Activated CD4-positive, alpha-beta T cell treated with anti-CD3 and anti-CD28 coated beads for 24 hours (primary cell): ENCODE measurements at regions not wholly inside any gene's neighbourhood (a gene's known extent, or its start where the extent isn't known, plus 50 kb on each side); places are given as distances from the start of the nearest gene placed in this dataset.
"Not testable (repeated sequence)": the region's sequence is repeated elsewhere in the genome, so short reads cannot be mapped to it uniquely, and the experiment has no call there.

Experiments used
- DNase-seq, 2 donors: peaks; one replicate each; pipeline ENCODE4 v3.0.0-alpha.2; 2020; ENCODE audit warnings: low read depth in 2 of 2

DNA sequence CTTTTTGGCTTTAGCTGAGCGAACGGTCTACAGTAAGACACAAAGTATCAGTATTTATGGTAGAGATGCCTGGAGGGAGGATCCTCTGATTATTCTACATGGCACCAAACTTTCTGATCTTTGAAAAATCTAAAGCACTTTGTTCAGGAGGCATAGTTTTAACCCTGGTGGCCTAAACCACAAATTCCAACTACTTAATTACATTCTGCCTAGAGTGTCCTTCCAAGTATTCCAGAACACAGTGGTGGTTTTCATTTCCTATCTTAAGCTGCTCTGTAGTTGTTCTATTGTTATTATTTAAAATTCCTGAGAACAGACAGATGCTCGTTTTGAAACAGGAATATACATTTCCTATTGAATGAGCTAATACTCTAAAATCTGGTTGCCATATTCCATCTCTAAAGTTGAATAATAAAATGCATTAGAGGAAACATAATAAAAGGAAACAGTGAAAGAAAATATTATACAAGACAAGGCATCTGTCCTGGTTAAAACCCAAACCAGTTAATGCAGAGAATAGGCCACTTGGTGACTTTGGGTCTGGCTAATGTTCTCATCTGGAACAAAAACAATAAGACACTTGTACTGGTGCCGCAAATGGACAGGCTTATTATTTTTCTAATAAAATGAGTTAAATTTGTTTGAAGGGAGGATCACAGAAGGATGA is 657.4 kb downstream of the SPRY1 start:
- no peak for DNase-seq

DNA sequence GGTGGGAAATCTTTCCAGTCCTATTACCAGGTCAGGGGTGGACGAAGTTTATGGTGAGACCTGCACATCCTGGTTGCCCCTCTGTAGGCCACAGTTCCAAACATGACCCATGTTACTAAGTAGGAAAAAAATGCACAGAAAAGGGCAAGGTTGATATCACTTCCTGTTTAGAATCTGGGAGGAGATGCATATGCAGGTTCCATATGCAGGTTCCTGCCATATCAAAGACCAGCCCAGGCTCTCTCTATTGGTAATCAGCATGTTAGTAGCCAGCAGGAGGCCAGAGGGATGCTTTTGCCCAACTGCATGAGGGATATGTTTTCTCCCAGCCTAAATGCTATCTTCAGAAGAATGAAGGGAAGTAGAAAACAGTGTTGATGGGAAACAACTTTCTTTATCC is 657.2 kb downstream of the ANKRD50 start:
- no peak for DNase-seq

DNA sequence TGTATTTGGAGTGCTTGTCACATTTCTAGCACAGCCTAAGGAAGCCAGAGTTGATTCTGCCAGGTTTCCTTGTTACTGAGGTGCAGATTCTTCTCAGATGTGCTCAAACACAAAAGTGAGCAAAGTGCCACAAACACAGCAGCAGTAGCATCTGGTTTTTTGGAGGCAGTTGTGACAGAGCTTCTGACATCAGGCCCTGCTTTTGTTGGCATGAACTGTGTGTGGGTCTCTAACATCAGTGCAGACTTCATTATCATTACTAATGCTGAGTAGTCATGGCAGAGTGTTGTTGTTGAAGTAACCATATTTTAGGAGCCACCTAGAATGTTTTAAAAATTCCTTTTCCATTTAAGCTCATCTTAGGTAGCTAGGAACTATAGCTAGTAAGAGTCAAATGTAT is 656.6 kb downstream of the ANKRD50 start:
- DNase-seq, result no peak

DNA sequence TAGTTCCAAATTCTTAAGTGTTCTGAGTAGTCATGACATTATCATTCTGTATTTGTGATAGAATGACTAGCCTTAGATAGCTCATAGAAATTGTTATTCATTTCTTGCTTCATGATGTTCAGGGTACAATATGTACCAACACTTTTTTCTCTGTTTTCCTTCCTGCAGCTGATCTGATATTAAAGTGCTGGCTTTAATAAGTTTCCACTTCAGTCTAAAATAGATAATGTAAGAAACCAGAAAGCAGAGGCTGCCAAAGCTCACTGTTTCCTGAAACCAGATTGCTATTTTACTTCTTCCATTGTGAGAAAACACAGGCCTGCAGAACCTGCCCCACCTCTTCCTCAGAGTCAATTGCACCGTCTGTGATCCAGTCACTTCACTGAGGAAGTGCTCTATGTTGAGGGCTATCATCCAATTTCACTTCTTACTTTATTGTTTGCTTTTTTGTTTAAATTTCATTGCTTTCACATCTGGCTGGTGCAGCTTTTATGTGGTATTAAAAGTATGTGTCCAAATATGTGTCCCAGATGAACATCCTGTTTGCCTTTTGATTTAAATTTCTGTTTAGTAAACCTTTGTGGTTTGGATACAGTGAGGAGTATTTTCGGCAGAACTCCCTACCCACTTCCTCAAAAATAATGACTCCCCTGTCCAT is 652.1 kb downstream of the ANKRD50 start:
- no peak for DNase-seq

DNA sequence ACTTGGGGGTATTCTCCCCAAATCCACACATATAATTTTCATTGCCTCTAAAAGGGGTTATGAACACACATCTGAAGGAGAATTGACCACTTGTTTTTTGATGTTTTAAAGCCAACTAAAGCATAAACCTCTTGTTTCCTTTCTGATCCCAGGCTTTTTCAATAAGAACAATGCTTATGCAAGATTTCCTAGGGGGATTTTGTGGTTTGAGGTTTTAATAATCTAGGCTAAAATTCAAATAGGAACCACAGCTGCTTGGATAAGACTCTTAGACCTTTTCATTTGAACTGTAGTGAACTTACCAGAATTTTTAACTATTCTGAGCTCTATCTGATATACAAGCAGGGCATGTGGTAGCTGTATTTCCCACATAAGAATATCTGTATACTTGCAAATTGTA is 651.1 kb downstream of the ANKRD50 start:
- no peak for DNase-seq

DNA sequence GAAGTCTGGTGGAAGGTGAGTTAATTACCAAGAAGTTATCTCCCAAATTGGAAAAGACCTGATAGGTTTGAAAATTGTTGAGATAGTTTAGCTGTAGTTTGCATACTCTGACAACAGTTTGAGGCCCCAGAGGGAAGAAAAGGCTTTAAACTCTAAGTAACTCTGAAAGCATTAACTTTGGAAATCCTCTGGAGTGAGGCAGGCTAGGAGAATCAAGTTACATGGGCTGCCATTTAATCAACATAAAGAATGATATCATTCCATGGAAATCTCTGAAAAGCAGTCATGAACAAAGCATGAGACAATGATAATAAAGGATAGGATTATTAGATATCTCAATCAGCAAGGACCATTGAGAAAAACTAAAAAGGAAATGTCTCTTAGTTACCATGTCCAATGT is 647.1 kb downstream of the ANKRD50 start:
- DNase-seq, result no peak

DNA sequence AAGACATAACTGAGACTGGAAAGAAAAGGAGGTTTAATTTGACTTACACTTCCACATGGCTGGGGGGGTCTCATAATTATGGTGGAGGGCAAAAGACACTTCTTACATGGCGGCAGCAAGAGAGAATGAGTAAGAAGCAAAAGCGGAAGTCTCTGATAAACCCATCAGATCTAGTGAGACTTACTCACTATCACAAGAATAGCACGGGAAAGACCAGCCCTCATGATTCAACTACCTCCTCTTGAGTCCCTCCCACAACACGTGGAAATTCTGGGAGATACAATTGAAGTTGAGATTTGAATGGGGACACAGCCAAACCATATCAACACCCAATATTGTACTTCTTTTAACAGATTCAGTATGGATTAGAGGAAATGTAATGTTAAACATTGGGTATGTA is 646.6 kb downstream of the ANKRD50 start:
- DNase-seq, result no peak

DNA sequence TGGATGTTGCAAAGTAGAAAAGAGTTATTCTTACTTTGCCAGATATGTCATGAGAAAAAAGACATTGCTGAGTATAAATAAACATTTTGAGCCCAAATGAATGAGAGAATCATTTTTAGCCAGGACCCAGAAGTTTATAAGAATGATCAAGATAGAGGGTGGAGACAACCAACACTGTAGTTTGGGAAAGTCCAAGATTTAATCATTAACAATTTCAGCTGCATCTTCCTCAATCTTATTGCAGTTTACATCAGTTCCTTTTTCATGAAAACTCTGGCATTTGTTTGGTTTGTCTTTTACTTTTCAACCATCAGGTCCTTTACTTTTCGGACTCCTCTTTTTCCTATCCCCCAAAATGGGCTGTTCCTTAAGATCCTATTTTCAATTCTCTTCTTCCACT is 645.9 kb downstream of the ANKRD50 start:
- no peak for DNase-seq

DNA sequence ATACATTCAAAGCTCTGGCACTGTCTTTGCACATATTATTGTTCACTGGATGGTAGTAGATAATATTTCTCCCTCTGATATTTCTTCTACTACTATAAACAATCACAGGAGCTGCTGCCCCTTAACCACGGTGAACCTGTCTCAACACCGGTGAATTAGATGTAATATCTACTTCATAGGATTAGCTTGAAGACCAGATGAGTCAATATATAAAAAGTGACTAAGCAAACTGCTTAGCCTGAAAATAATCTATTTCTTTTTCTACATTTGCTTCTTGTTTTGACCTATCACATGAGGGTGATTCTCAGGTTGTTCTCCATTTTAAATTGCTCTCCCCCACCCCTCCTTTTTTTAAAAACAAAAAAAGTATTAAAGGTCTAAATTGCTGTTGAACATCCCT is 645.5 kb downstream of the ANKRD50 start:
- DNase-seq, result no peak

DNA sequence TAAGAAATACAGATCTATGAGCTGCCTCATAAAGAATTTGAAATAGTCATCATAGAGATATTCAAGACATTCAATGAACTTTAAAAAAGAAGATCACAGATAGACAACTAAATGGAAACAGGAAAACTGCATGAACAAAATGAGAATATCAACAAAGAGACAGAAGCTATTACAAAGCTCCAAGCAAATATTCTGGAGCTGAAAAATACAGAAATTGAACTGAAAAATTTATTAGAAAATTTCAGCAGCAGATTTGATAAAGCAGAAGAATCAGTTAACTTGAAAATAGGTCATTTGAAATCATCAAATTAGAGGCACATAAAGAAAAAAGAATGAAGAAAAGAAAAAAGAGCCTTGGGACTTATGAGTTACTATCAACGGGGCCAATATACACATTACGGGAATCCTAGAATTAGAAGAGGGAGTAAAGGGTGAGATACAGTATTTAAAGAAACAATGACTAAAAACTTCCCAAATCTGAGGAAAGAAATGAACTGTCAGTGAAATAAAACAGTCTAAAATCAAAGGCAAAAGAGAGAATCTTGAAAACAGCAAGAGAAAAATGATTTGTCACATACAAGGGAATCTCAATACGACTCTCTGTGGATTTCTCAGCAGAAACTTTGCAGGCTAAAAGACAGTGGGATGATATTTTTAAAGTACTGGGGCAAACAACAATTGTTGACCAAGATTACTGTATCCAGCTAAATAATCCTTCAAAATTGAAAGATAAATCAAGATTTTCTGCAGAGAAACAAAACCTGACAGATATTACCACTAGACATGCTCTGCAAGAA is 641.6 kb downstream of the ANKRD50 start:
- DNase-seq, result no peak

DNA sequence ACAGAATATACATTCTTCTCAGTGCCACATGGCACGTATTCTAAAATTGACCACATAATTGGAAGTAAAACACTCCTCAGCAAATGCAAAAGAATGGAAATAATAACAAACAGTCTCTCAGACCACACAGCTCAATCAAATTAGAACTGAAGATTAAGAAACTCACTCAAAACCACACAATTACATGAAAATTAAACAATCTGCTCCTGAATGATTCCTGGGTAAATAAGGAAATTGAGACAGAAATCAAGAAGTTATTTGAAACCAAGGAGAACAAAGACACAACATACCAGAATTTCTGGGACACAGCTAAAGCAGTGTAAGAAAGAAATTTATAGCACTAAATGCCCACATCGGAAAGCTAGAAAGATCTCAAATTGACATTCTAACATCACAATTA is 637.3 kb downstream of the ANKRD50 start:
- DNase-seq, result not testable (repeated sequence)

DNA sequence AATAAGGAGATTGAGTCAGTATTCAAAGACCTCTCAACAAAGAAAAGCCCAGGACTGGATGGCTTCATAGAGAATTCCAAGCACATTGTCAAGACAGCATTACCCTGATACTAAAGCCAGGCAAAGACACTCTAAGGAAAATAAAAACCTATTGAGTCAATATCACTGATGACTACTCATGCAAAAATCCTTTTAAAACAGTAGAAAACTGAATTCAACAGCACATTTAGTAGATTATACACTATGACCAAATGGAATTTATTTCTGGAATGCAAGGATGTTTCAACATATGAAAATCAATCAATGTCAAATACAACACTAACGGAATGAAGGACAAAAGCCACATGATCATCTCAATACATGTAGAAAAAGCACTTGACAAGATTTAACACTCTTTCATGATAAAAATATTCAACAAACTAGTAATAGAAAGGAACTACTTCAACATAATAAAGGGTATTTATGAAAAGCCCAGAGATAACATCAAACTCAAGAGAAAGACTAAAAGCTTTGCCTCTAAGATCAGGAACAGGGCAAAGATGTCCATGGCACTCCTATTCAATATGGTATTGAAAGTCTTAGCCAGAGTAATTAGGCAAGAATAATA is 633.3 kb downstream of the ANKRD50 start:
- DNase-seq, result no peak

DNA sequence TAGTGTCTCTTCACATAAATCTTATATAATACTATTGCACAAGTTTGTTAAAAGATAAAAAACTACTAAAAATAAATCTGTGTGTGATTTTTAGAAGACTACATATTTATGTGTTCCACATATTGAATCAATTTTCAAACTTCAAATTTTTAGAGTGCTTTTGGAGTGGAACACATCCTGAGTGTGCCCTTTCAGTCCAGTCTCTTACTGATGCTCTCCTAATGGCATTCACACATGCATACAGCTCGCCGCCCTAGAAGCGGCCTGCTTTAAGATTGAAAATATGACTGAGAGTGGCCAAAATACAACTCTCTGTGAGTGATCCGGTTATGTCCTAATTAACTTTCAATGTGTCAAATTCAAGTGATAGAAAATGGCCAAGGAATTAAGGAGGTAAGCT is 628.8 kb downstream of the ANKRD50 start:
- DNase-seq, result no peak

DNA sequence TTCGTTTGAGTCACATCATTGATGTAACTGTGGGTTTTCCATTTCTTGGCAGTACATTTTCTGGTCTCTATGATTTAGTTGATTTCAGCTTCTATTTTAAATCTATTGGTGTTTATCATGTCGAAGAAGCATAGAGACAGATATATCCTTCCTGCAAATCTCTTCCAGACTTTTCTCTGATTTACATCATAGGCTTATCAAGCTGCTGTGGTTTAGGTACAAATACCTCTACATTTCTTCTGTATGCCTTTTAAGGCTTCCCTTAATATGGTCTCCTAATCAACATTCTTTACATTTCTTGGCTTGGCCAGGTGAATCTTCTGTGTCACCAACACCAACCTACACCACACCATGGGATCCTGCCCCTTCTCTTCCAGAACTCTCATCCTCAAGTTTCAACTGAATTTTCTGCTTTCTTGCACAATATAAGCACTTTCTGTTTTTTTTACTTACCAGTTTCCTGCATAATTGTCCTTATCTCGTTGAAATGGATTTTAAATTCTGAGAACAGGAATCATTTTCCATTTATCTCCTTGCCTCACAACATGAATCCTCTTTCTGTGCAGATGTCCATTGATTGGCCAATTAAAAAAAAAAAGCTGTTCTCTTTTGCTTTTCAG is 626.9 kb downstream of the ANKRD50 start:
- DNase-seq, result no peak

DNA sequence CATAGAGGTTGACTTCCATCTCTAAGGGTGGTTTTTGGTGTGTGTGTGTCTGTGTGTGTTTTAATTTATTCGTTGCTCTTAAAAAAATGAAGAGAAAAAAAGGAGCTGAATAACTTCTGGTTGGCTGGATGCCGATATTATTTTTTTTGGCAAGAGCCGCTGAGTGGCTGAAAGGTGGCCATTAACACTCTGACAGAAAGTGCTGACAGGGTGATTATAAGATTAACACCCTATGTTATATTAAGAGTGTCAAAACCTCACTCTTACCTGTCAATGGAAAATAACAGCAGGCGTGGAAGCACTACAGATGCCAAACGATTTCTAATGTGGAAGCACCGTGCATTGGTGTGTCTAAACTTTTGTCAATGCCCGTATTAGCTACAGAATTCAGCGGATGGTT is 622.5 kb downstream of the ANKRD50 start:
- DNase-seq, result no peak

DNA sequence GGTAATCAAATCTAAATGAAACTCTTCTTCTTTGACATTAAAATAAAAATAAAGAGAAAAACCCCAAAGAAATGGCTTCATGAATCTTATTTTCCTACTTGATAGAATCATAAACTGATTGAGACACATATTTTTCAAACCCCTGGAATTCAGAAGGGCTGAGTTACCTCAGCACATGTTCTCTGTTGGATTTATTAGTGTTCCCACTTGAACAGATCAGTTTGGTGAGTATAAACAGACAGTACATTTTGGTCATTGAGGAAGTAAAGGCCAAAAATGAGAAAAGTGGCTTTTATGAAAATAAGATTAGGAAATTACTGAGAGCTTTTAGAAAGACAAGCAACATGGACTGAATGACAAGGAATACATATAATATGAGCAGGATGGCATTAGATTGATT is 620.4 kb downstream of the ANKRD50 start:
- DNase-seq, result no peak

DNA sequence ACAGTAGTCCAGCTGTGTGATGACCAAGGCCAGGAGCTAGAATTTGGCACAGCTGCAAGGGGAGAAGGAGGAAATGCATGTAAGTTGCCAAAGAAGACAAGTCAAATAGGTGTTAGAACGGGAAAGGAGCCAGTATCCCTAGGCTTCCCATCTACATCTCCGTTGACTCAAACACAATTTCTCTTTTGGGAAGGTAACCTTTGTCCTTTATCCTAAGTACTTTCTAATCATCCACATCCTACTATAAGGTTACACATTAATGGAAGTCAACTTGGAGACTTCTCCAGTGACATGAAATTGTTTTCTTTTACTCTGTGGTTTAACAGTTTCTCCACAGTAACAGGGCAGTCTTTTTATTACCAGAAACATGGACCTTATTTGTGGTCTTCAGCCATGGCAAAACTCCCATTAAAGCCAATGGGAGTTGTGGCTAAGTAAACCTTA is 620.0 kb downstream of the ANKRD50 start:
- no peak for DNase-seq

DNA sequence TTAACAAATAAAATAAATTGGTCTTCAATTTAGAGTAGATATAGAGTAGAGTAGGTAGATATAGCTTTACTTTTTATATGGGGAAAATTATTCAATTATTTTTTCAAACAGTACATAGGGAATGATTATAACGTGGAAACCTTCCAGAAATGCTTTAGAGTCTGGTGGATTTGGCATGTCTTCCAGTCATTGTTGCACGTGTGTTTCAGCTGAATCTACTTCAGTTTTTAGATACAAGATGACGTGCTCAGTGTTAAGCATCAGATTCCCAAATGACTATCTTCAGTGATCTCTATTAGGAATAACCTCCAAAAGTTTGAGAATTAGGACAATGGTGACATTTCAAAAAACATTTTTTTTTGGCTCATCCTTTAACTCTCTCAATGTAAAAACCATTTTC is 616.9 kb downstream of the ANKRD50 start:
- no peak for DNase-seq

DNA sequence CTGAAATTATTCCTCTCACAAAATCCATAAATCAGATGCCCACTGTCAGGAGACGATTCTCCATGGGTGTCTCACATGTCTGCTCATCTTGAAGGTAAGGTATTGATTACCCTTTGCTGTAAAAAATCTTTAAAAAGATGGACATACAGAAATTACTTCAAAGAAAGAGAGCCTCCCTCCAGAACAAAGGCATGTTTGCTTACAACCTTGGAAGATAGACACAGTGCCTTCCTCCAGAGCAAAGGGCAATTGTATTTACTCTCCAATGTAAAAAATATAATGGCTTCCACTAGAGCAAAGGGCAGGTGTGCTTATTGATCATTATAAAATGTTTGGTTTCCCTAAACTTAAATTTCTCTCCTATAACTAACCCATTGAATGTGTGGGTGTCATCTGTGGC is 616.2 kb downstream of the ANKRD50 start:
- no peak for DNase-seq

DNA sequence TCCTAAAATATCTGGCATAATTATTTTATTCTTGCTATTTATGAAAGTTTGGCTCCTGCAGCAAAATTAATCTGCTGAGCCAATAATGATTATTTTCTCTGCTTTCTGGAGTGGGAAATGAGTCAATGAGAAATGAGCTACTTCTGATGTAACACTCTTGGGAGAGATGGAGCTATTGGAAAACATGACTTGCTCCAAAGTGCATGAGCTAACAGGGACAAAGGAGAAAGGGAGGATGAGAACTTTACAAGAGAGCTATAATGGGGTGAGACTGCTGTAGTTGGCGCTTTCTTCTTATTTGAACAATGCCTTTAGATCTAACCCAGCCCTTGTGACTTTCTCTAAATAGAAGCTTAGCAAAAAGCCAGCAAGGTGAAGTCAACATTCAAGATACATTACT is 615.1 kb downstream of the ANKRD50 start:
- DNase-seq, result no peak

DNA sequence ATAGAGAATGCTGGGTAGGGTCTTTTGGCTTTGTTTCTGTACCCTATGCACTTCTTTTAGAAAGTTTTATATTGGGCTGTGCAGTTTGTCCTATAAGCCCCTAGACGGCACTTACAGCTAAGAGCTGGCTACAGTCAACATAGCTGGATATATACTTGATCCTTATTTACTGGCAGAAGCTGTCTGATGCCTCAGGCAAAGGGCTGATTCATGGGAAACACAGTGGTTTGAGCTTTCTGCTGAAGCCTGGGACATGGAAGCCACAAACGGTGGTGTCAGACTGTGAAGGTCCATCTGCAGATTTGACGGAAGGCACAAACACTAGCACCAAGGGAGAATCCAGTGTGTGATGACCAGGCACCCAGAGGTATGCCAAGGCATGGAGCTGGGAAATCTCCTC is 608.4 kb downstream of the ANKRD50 start:
- DNase-seq, result no peak

DNA sequence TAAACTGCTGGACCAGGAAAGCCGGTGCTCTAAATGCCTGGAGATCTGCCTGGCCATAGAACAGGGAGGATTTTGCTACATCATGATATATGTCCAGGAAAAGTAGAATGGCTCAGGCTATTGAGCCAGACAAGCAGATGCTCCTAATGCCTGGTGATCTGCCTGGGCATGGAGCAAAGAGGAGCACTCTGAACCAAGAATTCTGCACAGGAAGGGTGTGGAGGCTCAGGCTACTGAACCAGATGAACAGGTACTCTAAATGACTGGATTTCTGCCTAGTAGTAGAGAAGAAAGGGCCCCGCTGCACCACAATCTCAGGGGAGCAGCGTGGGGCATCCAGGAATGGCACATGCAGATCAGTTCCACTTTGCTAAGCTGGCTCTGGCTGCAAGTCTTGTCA is 607.9 kb downstream of the ANKRD50 start:
- no peak for DNase-seq
